IMR-90 (cell line): ENCODE measurements at regions not wholly inside any gene's neighbourhood (a gene's known extent, or its start where the extent isn't known, plus 50 kb on each side); places are given as distances from the start of the nearest gene placed in this dataset.

ENCODE experiments used
- ATAC-seq: fragments of 200-7000 bp; cut with Tn5 transposase; 2 replicates; pipeline ENCODE4 v1.9.1; 2020; ENCODE audit warnings: low read depth, mild to moderate bottlenecking, moderate library complexity
- BruUV-seq: library from RNA; stranded (reverse); fragments of 400-500 nt; replicated peaks from 2 replicates; lab custom pipeline; 2021; lab: Mats Ljungman, UMichigan
- CTCF ChIA-PET: fragments of 300-600 bp; formaldehyde crosslinking; extraction: SDS; loops from one replicate; lab custom pipeline; 2021; ENCODE audit warnings: antibody characterized with exemption; lab: Yijun Ruan, JAX
- POLR2A ChIA-PET: fragments of 300-600 bp; sonication (Branson Sonifier 250); formaldehyde crosslinking; loops from one replicate; lab custom pipeline; 2022; ENCODE audit warnings: antibody characterized with exemption; ENCODE audit not compliant: unreplicated experiment; lab: Charles Lee
- DNase-seq: peaks from one replicate; pipeline ENCODE4 v3.0.0; 2013
- H2AFZ ChIP-seq: replicated peaks from 2 replicates; pipeline ENCODE3; 2013; ENCODE audit warnings: low read length, mild to moderate bottlenecking; ENCODE audit not compliant: poor library complexity
- H2AK5ac ChIP-seq: 2 replicates; pipeline ENCODE4 v1.6.1; 2013; ENCODE audit warnings: low read depth, low read length, inconsistent platforms
- H2AK9ac ChIP-seq: replicated peaks from 2 replicates; pipeline ENCODE3; 2013; ENCODE audit warnings: mild to moderate bottlenecking, low read depth, low read length, moderate library complexity; ENCODE audit not compliant: poor library complexity
- H2BK120ac ChIP-seq: 2 replicates; pipeline ENCODE4 v1.6.1; 2013; ENCODE audit warnings: low read depth, low read length, inconsistent platforms
- H2BK15ac ChIP-seq: 3 replicates; pipeline ENCODE4 v1.6.1; 2013; ENCODE audit warnings: low read depth, low read length, inconsistent platforms
- H2BK20ac ChIP-seq: 2 replicates; pipeline ENCODE4 v1.6.1; 2013; ENCODE audit warnings: low read depth, mild to moderate bottlenecking, inconsistent platforms, low read length, moderate library complexity
- H2BK5ac ChIP-seq: 2 replicates; pipeline ENCODE4 v1.6.1; 2013; ENCODE audit warnings: mild to moderate bottlenecking, low read depth, low read length, inconsistent platforms; ENCODE audit not compliant: poor library complexity, severe bottlenecking
- H3K14ac ChIP-seq: replicated peaks from 2 replicates; pipeline ENCODE4 v1.6.1; 2013; ENCODE audit warnings: low read depth, low read length, inconsistent platforms
- H3K18ac ChIP-seq: 2 replicates; pipeline ENCODE4 v1.6.1; 2013; ENCODE audit warnings: low read depth, low read length, control low read depth
- H3K23ac ChIP-seq: 2 replicates; pipeline ENCODE4 v1.6.1; 2013; ENCODE audit warnings: low read depth, low read length, inconsistent platforms
- H3K27ac ChIP-seq: 2 replicates; pipeline ENCODE4 v1.5.1; 2013; ENCODE audit warnings: mild to moderate bottlenecking, control low read depth, low read length; ENCODE audit not compliant: insufficient read depth
- H3K27me3 ChIP-seq: 2 replicates; pipeline ENCODE4 v1.6.1; 2013; ENCODE audit warnings: low read length; ENCODE audit not compliant: control insufficient read depth, insufficient read depth
- H3K36me3 ChIP-seq: 2 replicates; pipeline ENCODE4 v1.6.1; 2013; ENCODE audit warnings: low read length, mixed read lengths; ENCODE audit not compliant: control insufficient read depth, insufficient read depth
- H3K4ac ChIP-seq: 2 replicates; pipeline ENCODE4 v1.6.1; 2013; ENCODE audit warnings: low read depth, low read length, inconsistent platforms
- H3K4me1 ChIP-seq: 2 replicates; pipeline ENCODE4 v1.6.1; 2013; ENCODE audit warnings: low read length, mixed read lengths; ENCODE audit not compliant: control insufficient read depth, insufficient read depth
- H3K4me2 ChIP-seq: 2 replicates; pipeline ENCODE4 v1.6.1; 2013; ENCODE audit warnings: low read depth, mild to moderate bottlenecking, control low read depth, low read length, moderate library complexity
- H3K4me3 ChIP-seq: 2 replicates; pipeline ENCODE4 v1.5.1; 2013; ENCODE audit warnings: low read depth, mild to moderate bottlenecking, control low read depth, low read length, moderate library complexity; ENCODE audit not compliant: insufficient read depth
- H3K56ac ChIP-seq: 2 replicates; pipeline ENCODE4 v1.6.1; 2013; ENCODE audit warnings: low read length, inconsistent platforms; ENCODE audit not compliant: insufficient read depth; ENCODE audit errors: extremely low read depth
- H3K79me1 ChIP-seq, 2 experiments: 2 replicates each; pipeline ENCODE4 v1.6.1; 2013; ENCODE audit warnings: low read length in 2 of 2, inconsistent platforms in 1 of 2, low read depth in 1 of 2
- H3K9ac ChIP-seq: 2 replicates; pipeline ENCODE4 v1.6.1; 2013; ENCODE audit warnings: low read depth, low read length, control low read depth
- H3K9me1 ChIP-seq: 2 replicates; pipeline ENCODE4 v1.6.1; 2013; ENCODE audit warnings: low read length, inconsistent platforms; ENCODE audit not compliant: insufficient read depth
- H3K9me3 ChIP-seq: 2 replicates; pipeline ENCODE4 v1.6.1; 2013; ENCODE audit warnings: low read length; ENCODE audit not compliant: control insufficient read depth, insufficient read depth
- H4K20me1 ChIP-seq: 2 replicates; pipeline ENCODE4 v1.6.1; 2013; ENCODE audit warnings: low read length, inconsistent platforms; ENCODE audit not compliant: insufficient read depth
- H4K5ac ChIP-seq: 2 replicates; pipeline ENCODE4 v1.6.1; 2013; ENCODE audit warnings: mild to moderate bottlenecking, low read depth, low read length, control low read depth
- H4K8ac ChIP-seq, 2 experiments: 2 replicates each; pipeline ENCODE4 v1.6.1; 2013; ENCODE audit warnings: low read depth in 2 of 2, low read length in 2 of 2, control low read depth in 1 of 2, inconsistent platforms in 1 of 2
- H4K91ac ChIP-seq: 2 replicates; pipeline ENCODE4 v1.6.1; 2013; ENCODE audit warnings: low read depth, low read length, inconsistent platforms; ENCODE audit not compliant: insufficient read depth
- CEBPB ChIP-seq: IDR thresholded peaks from 2 replicates; pipeline ENCODE4 v1.6.1; 2012; ENCODE audit warnings: low read depth, low read length, improper control_type of control experiment
- MAFK ChIP-seq: IDR thresholded peaks from 2 replicates; pipeline ENCODE4 v1.6.1; 2012; ENCODE audit warnings: low read depth, low read length, improper control_type of control experiment
- RFX5 ChIP-seq: IDR thresholded peaks from 2 replicates; pipeline ENCODE4 v1.8.0; 2012; ENCODE audit warnings: low read depth, mild to moderate bottlenecking, low read length, moderate library complexity
- WGBS, 2 experiments: methylation state at CpG; one replicate each; pipeline versions ENCODE4 v1.1.5 to v1.1.7; 2013; ENCODE audit warnings: missing lambda C conversion rate in 2 of 2; ENCODE audit not compliant: insufficient read length in 1 of 2; ENCODE audit errors: extremely low coverage in 2 of 2; 5-methylcytosine and 5-hydroxymethylcytosine counted together
- dilution Hi-C: fragments of 300-500 bp; cut with HindIII; formaldehyde crosslinking; loops from one replicate; pipeline ENCODE4 v1.14.3; 2018; ENCODE audit warnings: low sequenced_read_pairs; ENCODE audit not compliant: unreplicated experiment
- in situ Hi-C: fragments of 300-500 bp; cut with MboI; formaldehyde crosslinking; loops from 3 replicates; pipeline ENCODE4 v1.14.3; 2019; ENCODE audit warnings: low sequenced_read_pairs, inconsistent platforms, mixed read lengths
- intact Hi-C: fragments of 100-400 bp; cut with micrococcal nuclease; formaldehyde crosslinking; loops from 2 replicates; pipeline ENCODE4 v1.10.0; 2022

- Histone ChIP-seq H3K14ac (no peak overlapping the region), H3K27me3 (no peaks in the 10 kb centered on the region), H4K91ac (no peak overlapping the region), H2BK120ac (no peak overlapping the region), H4K8ac (no peak overlapping the region), H3K4ac (no peak overlapping the region), H3K36me3 (no peaks in the 10 kb centered on the region), H2AK5ac (no peak overlapping the region), H2BK5ac (no peak overlapping the region), H3K9me1 (no peaks in the 10 kb centered on the region), H2BK20ac (no peak overlapping the region), H3K4me3 (no peak overlapping the region), H2AFZ (no peak overlapping the region), H3K4me2 (no peak overlapping the region), H3K9ac (no peak overlapping the region), H2BK15ac (no peak overlapping the region), H3K23ac (no peak overlapping the region), H3K4me1 (no peaks in the 10 kb centered on the region), H4K20me1 (no peaks in the 10 kb centered on the region), H3K56ac (no peak overlapping the region), H3K18ac (no peak overlapping the region), H4K5ac (no peak overlapping the region), H3K27ac (no peak overlapping the region), H3K79me1 (no peaks in the 10 kb centered on the region), H2AK9ac (no peak overlapping the region), H3K9me3 (no peaks in the 10 kb centered on the region)
- 86% methylated on average over 11 of the region's 15 CpGs; no CpG with 5 or more reads in 1 of the 2 experiments for WGBS, 2 experiments
- ChIA-PET POLR2A (no interaction called here), CTCF (no interaction called here)
- no peak for DNase-seq
- intact Hi-C loops (no loop called here), dilution Hi-C loops (no loop called here), in situ Hi-C loops (no loop called here)
- no peak for ATAC-seq
- BruUV-seq, result no TSS peak
- TF ChIP-seq MAFK (no peak), RFX5 (no peak), CEBPB (no peak)
Measured at GRCh38 chr9:89970701-89971100, 365.9 kb downstream of the GADD45G start.
